HepG2 (cell line): ENCODE measurements at regions not wholly inside any gene's neighbourhood (a gene's known extent, or its start where the extent isn't known, plus 50 kb on each side); places are given as distances from the start of the nearest gene placed in this dataset.
A peak's percentile ranks its signal among the peaks of the same experiment; 100 is the strongest.

ENCODE experiments used
- ATAC-seq: fragments of 200-7000 bp; cut with Tn5 transposase; 3 replicates; pipeline ENCODE4 v1.9.1; 2020; ENCODE audit warnings: mild to moderate bottlenecking, moderate library complexity
- BruUV-seq: library from RNA; stranded (reverse); fragments of 400-500 nt; replicated peaks from 2 replicates; lab custom pipeline; 2021; lab: Mats Ljungman, UMichigan
- CTCF ChIA-PET: fragments of 300-600 bp; formaldehyde crosslinking; extraction: SDS; loops from one replicate; lab custom pipeline; 2021; ENCODE audit warnings: low total read pairs, inconsistent platforms, low intra/inter-chr PET ratio; lab: Yijun Ruan, JAX
- POLR2A ChIA-PET: fragments of 350-600 bp; sonication (Branson Sonifier 250); formaldehyde crosslinking; loops from one replicate; lab custom pipeline; 2020; ENCODE audit warnings: antibody characterized with exemption, inconsistent platforms; lab: Yijun Ruan, JAX
- DNase-seq: peaks from one replicate; pipeline ENCODE4 v3.0.0-alpha.2; 2015; ENCODE audit warnings: low spot score
- FAIRE-seq: peaks from 3 replicates; lab custom pipeline; 2011; peaks lifted over from hg19 to GRCh38; lab: Jason Lieb, UNC
- H2AFZ ChIP-seq: one replicate; pipeline ENCODE4 v1.6.1; 2011; ENCODE audit warnings: low read length, inconsistent platforms
- H3K27ac ChIP-seq: fragments of 300-600 bp; 3 replicates; pipeline ENCODE4 v1.8.0; 2011; ENCODE audit warnings: mixed run types, mild to moderate bottlenecking, mixed read lengths, low read length, inconsistent platforms; ENCODE audit not compliant: insufficient read depth; ENCODE audit errors: extremely low read length
- H3K27me3 ChIP-seq, 2 experiments: fragments of 200-600 bp in 1 of 2; 2 replicates in 1 of 2; 3 replicates in 1 of 2; pipeline versions ENCODE4 v1.6.0 to v1.8.0; 2011; ENCODE audit warnings: low read length in 2 of 2, mild to moderate bottlenecking in 2 of 2, moderate library complexity in 2 of 2, inconsistent platforms in 1 of 2; ENCODE audit not compliant: insufficient read depth in 2 of 2, control insufficient read depth in 1 of 2
- H3K36me3 ChIP-seq, 2 experiments: fragments of 200-600 bp in 1 of 2; replicated peaks in 1 of 2; 2 replicates in 1 of 2; 3 replicates in 1 of 2; pipeline versions ENCODE4 v1.5.1 to v1.8.0; 2011; ENCODE audit warnings: low read length in 2 of 2, inconsistent platforms in 1 of 2; ENCODE audit not compliant: insufficient read depth in 2 of 2, control insufficient read depth in 1 of 2
- H3K4me1 ChIP-seq: 2 replicates; pipeline ENCODE4 v1.5.1; 2012; ENCODE audit warnings: low read length, inconsistent platforms; ENCODE audit not compliant: insufficient read depth
- H3K4me2 ChIP-seq: 2 replicates; pipeline ENCODE4 v1.6.0; 2011; ENCODE audit warnings: low read depth, low read length, inconsistent platforms
- H3K4me3 ChIP-seq, 3 experiments: fragments of 200-600 bp in 1 of 3; sonication (generic), shearing (Covaris generic) in 1 of 3; replicated peaks in 1 of 3; 2 replicates each; pipeline ENCODE4 v1.5.1; 2011 to 2016; ENCODE audit warnings: low read length in 3 of 3, inconsistent platforms in 2 of 3, low read depth in 2 of 3, mild to moderate bottlenecking in 2 of 3, control low read depth in 1 of 3, mixed read lengths in 1 of 3; ENCODE audit not compliant: insufficient read depth in 1 of 3
- H3K79me2 ChIP-seq: one replicate; pipeline ENCODE4 v1.6.1; 2011; ENCODE audit warnings: low read length, inconsistent platforms; ENCODE audit not compliant: insufficient read depth
- H3K9ac ChIP-seq: 2 replicates; pipeline ENCODE4 v1.6.0; 2011; ENCODE audit warnings: mild to moderate bottlenecking, low read depth, low read length, inconsistent platforms; ENCODE audit not compliant: insufficient read depth
- H3K9me3 ChIP-seq: 2 replicates; pipeline ENCODE4 v1.5.1; 2012; ENCODE audit warnings: mild to moderate bottlenecking, low read length
- H4K20me1 ChIP-seq: 2 replicates; pipeline ENCODE4 v1.6.0; 2011; ENCODE audit warnings: inconsistent platforms, mild to moderate bottlenecking, low read length, moderate library complexity; ENCODE audit not compliant: insufficient read depth
- FIP1L1 ChIP-seq: fragments of 200-400 bp; formaldehyde crosslinking; IDR thresholded peaks from 2 replicates; pipeline ENCODE4 v1.6.1; 2018; ENCODE audit warnings: low read depth, mild to moderate bottlenecking, low read length, moderate library complexity, borderline replicate concordance; ENCODE audit not compliant: insufficient read depth
- LCORL ChIP-seq, 2 experiments: fragments of 450-650 bp in 1 of 2; sonication (generic) in 1 of 2; formaldehyde crosslinking in 1 of 2; IDR thresholded peaks; 2 replicates each; pipeline versions ENCODE4 v1.5.0 to v1.6.1; 2017 to 2020; ENCODE audit warnings: antibody characterized with exemption in 1 of 2, missing genetic modification reagents in 1 of 2
- PCBP1 ChIP-seq: fragments of 200-400 bp; formaldehyde crosslinking; IDR thresholded peaks from 2 replicates; pipeline ENCODE4 v1.6.1; 2017; ENCODE audit warnings: mild to moderate bottlenecking, low read depth, low read length, borderline replicate concordance
- REPIN1 ChIP-seq: sonication (generic); formaldehyde crosslinking; IDR thresholded peaks from 2 replicates; pipeline ENCODE4 v1.8.0; 2022; ENCODE audit warnings: missing genetic modification reagents, low read depth, mild to moderate bottlenecking, borderline replicate concordance
- TBX3 ChIP-seq: fragments of 450-650 bp; IDR thresholded peaks from 2 replicates; pipeline ENCODE4 v1.6.1; 2017; ENCODE audit warnings: antibody characterized with exemption, mild to moderate bottlenecking, inconsistent platforms, borderline replicate concordance
- XRCC5 ChIP-seq: fragments of 200-400 bp; formaldehyde crosslinking; optimal IDR thresholded peaks from 2 replicates; pipeline ENCODE3; 2017; ENCODE audit warnings: mild to moderate bottlenecking, low read length
- ZNF761 ChIP-seq: sonication (generic); formaldehyde crosslinking; conservative IDR thresholded peaks from 2 replicates; pipeline ENCODE4 v1.4.0; 2020; ENCODE audit warnings: mild to moderate bottlenecking, missing genetic modification reagents
- ZNF768 ChIP-seq: sonication (generic); formaldehyde crosslinking; IDR thresholded peaks from 2 replicates; pipeline ENCODE4 v1.4.0; 2020; ENCODE audit warnings: missing genetic modification reagents
- WGBS: methylation state at CpG from one replicate; pipeline ENCODE4 v1.1.6; 2017; ENCODE audit warnings: low lambda C conversion rate; 5-methylcytosine and 5-hydroxymethylcytosine counted together
- in situ Hi-C: cut with HindIII; loops from 2 replicates; pipeline ENCODE4 v1.10.0; 2017; ENCODE audit warnings: low pct_unique_long_range_greater_than_20kb; ENCODE audit not compliant: extremely low pct_ligation_motif_present
- intact Hi-C: fragments of 100-400 bp; cut with micrococcal nuclease; formaldehyde crosslinking; loops from one replicate; pipeline ENCODE4 v1.10.0; 2022; ENCODE audit not compliant: unreplicated experiment
- TF ChIP-seq, protein P1 (sequence below): sonication (generic); formaldehyde crosslinking; IDR thresholded peaks from 2 replicates; pipeline ENCODE4 v1.8.0; 2022; ENCODE audit warnings: low read depth, missing genetic modification reagents

DNA sequence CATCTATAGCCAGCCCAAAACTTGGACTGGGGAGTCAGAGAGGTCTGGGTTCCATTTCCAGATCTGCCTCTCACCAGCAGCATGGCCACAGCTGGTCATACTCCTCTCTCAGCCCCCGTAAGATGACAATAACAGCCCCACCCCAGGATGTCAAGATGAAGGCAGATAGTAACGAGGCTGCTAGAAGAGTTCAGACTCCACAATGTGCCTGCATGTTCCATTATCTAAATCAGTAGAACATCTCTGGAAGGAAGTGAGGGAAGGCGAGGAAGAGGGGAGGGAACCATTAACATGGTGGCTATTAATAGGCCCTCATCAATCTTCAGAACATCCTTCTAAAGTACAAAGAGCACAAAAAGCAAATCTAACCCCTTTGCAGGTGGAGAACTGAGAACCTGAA lies 98.0 kb upstream of the KCNG1 start (continued):
- TF ChIP-seq LCORL (IDR thresholded peaks at IDR 0.05) (no peak), LCORL (CRISPR knock-in tag; IDR thresholded peaks at IDR 0.05) (no peak), ZNF761 (CRISPR knock-in tag) (no peak), TBX3 (no peak), XRCC5 (no peak), REPIN1 (CRISPR knock-in tag) (no peak), FIP1L1 (no peak)
- TF ChIP-seq, protein P1, sequence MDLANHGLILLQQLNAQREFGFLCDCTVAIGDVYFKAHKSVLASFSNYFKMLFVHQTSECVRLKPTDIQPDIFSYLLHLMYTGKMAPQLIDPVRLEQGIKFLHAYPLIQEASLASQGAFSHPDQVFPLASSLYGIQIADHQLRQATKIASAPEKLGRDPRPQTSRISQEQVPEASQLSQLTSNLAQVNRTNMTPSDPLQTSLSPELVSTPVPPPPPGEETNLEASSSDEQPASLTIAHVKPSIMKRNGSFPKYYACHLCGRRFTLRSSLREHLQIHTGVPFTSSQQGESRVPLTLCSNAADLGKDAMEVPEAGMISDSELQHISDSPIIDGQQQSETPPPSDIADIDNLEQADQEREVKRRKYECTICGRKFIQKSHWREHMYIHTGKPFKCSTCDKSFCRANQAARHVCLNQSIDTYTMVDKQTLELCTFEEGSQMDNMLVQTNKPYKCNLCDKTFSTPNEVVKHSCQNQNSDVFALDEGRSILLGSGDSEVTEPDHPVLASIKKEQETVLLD = no peak
- TF ChIP-seq, all 625 proteins: peak for 0

- in situ Hi-C loops = no loop called here
- WGBS = 2% methylated on average over 3 of the region's 3 CpGs
- BruUV-seq = no TSS peak
- Histone ChIP-seq H3K9ac (no peak overlapping the region), H3K4me3 (no peak overlapping the region), H3K9me3 (no peaks in the 10 kb centered on the region), H3K36me3 (no peaks in the 10 kb centered on the region), H3K4me1 (no peaks in the 10 kb centered on the region), H3K27me3 (peaks cover 5 to 39% of the 10 kb centered on the region in 2 experiments), H3K79me2 (no peaks in the 10 kb centered on the region), H2AFZ (no peak overlapping the region), H3K4me2 (no peak overlapping the region), H4K20me1 (no peaks in the 10 kb centered on the region), H3K27ac (no peak overlapping the region)
- ChIA-PET CTCF (no interaction called here), POLR2A (no interaction called here)
- intact Hi-C loops = no loop called here
- FAIRE-seq (no peak), DNase-seq (no peak), ATAC-seq (no peak)
- TF ChIP-seq PCBP1 = no peak
- TF ChIP-seq ZNF768 = peak; percentile 48; the same call in 1 of the 2 replicates
Measured at GRCh38 chr20:51120438-51120837, 97.5 kb upstream of the KCNG1 start.
